Loucy (cell line): ENCODE measurements at regions not wholly inside any gene's neighbourhood (a gene's known extent, or its start where the extent isn't known, plus 50 kb on each side); places are given as distances from the start of the nearest gene placed in this dataset.

ENCODE experiments used
- H2AFZ ChIP-seq: fragments of 200-600 bp; sonication (generic); 2 replicates; pipeline ENCODE4 v1.6.0; 2016; ENCODE audit warnings: antibody characterized with exemption, mild to moderate bottlenecking, low read length, moderate library complexity
- H3F3A ChIP-seq: fragments of 200-600 bp; 2 replicates; pipeline ENCODE4 v1.6.0; 2016; ENCODE audit warnings: antibody characterized with exemption, low read depth, mild to moderate bottlenecking
- H3K27me3 ChIP-seq: fragments of 200-600 bp; sonication (generic); 2 replicates; pipeline ENCODE4 v1.6.1; 2014; ENCODE audit warnings: low read length, mild to moderate bottlenecking; ENCODE audit not compliant: insufficient read depth, poor library complexity, severe bottlenecking
- H3K36me3 ChIP-seq: fragments of 200-600 bp; sonication (generic); 2 replicates; pipeline ENCODE4 v1.6.1; 2016; ENCODE audit warnings: low read length; ENCODE audit not compliant: insufficient read depth
- H3K4me1 ChIP-seq: fragments of 200-600 bp; sonication (generic); 2 replicates; pipeline ENCODE4 v1.5.1; 2014; ENCODE audit warnings: low read length, mild to moderate bottlenecking; ENCODE audit not compliant: insufficient read depth, poor library complexity, severe bottlenecking
- H3K4me2 ChIP-seq: fragments of 200-600 bp; sonication (generic); 2 replicates; pipeline ENCODE4 v1.6.0; 2014; ENCODE audit warnings: antibody characterized with exemption, low read length, low read depth, mild to moderate bottlenecking; ENCODE audit not compliant: poor library complexity, severe bottlenecking
- H3K4me3 ChIP-seq: fragments of 200-600 bp; sonication (generic); 2 replicates; pipeline ENCODE4 v1.5.1; 2014; ENCODE audit warnings: low read length, mild to moderate bottlenecking, mixed read lengths; ENCODE audit not compliant: poor library complexity, severe bottlenecking
- H3K79me2 ChIP-seq: fragments of 200-600 bp; sonication (generic); 2 replicates; pipeline ENCODE4 v1.6.1; 2014; ENCODE audit warnings: low read length; ENCODE audit not compliant: insufficient read depth
- H3K9ac ChIP-seq: fragments of 200-600 bp; sonication (generic); 2 replicates; pipeline ENCODE4 v1.6.0; 2014; ENCODE audit warnings: mild to moderate bottlenecking, low read depth, low read length, moderate library complexity; ENCODE audit not compliant: poor library complexity, severe bottlenecking
- H3K9me2 ChIP-seq: fragments of 200-600 bp; sonication (generic); replicated peaks from 2 replicates; pipeline ENCODE4 v1.6.1; 2016; ENCODE audit warnings: low read depth, low read length, mixed read lengths
- H3K9me3 ChIP-seq: fragments of 200-600 bp; sonication (generic); 2 replicates; pipeline ENCODE4 v1.6.1; 2014; ENCODE audit warnings: mild to moderate bottlenecking, antibody characterized with exemption, low read length, low read depth; ENCODE audit not compliant: insufficient read depth
- H4K20me1 ChIP-seq: fragments of 200-600 bp; sonication (generic); 2 replicates; pipeline ENCODE4 v1.6.0; 2014; ENCODE audit warnings: antibody characterized with exemption, low read length, mild to moderate bottlenecking; ENCODE audit not compliant: insufficient read depth, poor library complexity, severe bottlenecking
- CTCF ChIP-seq: fragments of 200-600 bp; sonication (generic); conservative IDR thresholded peaks from 2 replicates; pipeline ENCODE4 v1.5.1; 2014; ENCODE audit warnings: mild to moderate bottlenecking, antibody characterized with exemption, low read length
- EZH2phosphoT487 ChIP-seq: fragments of 200-600 bp; IDR thresholded peaks from 2 replicates; pipeline ENCODE4 v1.6.1; 2018; ENCODE audit warnings: antibody characterized with exemption, mild to moderate bottlenecking, moderate library complexity, borderline replicate concordance

- H3K9me3 ChIP-seq: no peaks in the 10 kb centered on the region; the same call in 1 of the 2 replicates
- no peak overlapping the region for H2AFZ ChIP-seq
- H3K27me3 ChIP-seq: no peaks in the 10 kb centered on the region
- H3K4me2 ChIP-seq: no peak overlapping the region
- H4K20me1 ChIP-seq: no peaks in the 10 kb centered on the region
- H3K9me2 ChIP-seq: no peaks in the 10 kb centered on the region
- H3K9ac ChIP-seq: no peak overlapping the region
- H3K4me3 ChIP-seq: no peak overlapping the region
- H3F3A ChIP-seq: no peaks in the 10 kb centered on the region
- no peaks in the 10 kb centered on the region for H3K4me1 ChIP-seq
- no peaks in the 10 kb centered on the region for H3K79me2 ChIP-seq
- H3K36me3 ChIP-seq: no peaks in the 10 kb centered on the region
- TF ChIP-seq CTCF (no peak), EZH2phosphoT487 (no peak)
Measured at GRCh38 chr12:131368668-131369071, 342.2 kb upstream of the SFSWAP start.

- H3K36me3 ChIP-seq: no peaks in the 10 kb centered on the region
- H3K4me2 ChIP-seq: no peak overlapping the region
- H3K27me3 ChIP-seq: no peaks in the 10 kb centered on the region
- no peaks in the 10 kb centered on the region for H3K79me2 ChIP-seq
- H3K4me1 ChIP-seq: no peaks in the 10 kb centered on the region
- H3K9ac ChIP-seq: no peak overlapping the region
- H3K9me3 ChIP-seq: no peaks in the 10 kb centered on the region; the same call in 1 of the 2 replicates
- H2AFZ ChIP-seq: no peak overlapping the region
- H3K4me3 ChIP-seq: no peak overlapping the region
- H3K9me2 ChIP-seq: no peaks in the 10 kb centered on the region
- no peaks in the 10 kb centered on the region for H3F3A ChIP-seq
- TF ChIP-seq CTCF: no peak
- no peak for TF ChIP-seq EZH2phosphoT487
- H4K20me1 ChIP-seq: no peaks in the 10 kb centered on the region
Measured at GRCh38 chr12:131369094-131369845, 341.6 kb upstream of the SFSWAP start.

GRCh38 chr12:131370321-131370720 lies 340.6 kb upstream of the SFSWAP start:
- Histone ChIP-seq H3K9me2 (no peaks in the 10 kb centered on the region), H3K79me2 (no peaks in the 10 kb centered on the region), H3F3A (no peaks in the 10 kb centered on the region), H2AFZ (no peak overlapping the region), H4K20me1 (no peaks in the 10 kb centered on the region), H3K4me1 (no peaks in the 10 kb centered on the region), H3K4me2 (no peak overlapping the region), H3K27me3 (no peaks in the 10 kb centered on the region), H3K9me3 (no peaks in the 10 kb centered on the region; the same call in 1 of the 2 replicates), H3K4me3 (no peak overlapping the region), H3K36me3 (no peaks in the 10 kb centered on the region), H3K9ac (no peak overlapping the region)
- TF ChIP-seq CTCF: no peak
- no peak for TF ChIP-seq EZH2phosphoT487
